GM12892 (cell line): ENCODE measurements at regions not wholly inside any gene's neighbourhood (a gene's known extent, or its start where the extent isn't known, plus 50 kb on each side); places are given as distances from the start of the nearest gene placed in this dataset.
"Not testable (repeated sequence)": the region's sequence is repeated elsewhere in the genome, so short reads cannot be mapped to it uniquely, and the experiment has no call there.

Experiments used
- POLR2A ChIP-seq: IDR thresholded peaks from 2 replicates; pipeline ENCODE4 v1.6.1; 2011; ENCODE audit warnings: low read depth, low read length, control low read depth
- POLR2AphosphoS5 ChIP-seq: IDR thresholded peaks from 2 replicates; pipeline ENCODE4 v1.6.1; 2011; ENCODE audit warnings: low read depth, low read length, control low read depth
- TAF1 ChIP-seq: IDR thresholded peaks from 2 replicates; pipeline ENCODE4 v1.6.1; 2011; ENCODE audit warnings: low read depth, mild to moderate bottlenecking, control low read depth, low read length, borderline replicate concordance

DNA sequence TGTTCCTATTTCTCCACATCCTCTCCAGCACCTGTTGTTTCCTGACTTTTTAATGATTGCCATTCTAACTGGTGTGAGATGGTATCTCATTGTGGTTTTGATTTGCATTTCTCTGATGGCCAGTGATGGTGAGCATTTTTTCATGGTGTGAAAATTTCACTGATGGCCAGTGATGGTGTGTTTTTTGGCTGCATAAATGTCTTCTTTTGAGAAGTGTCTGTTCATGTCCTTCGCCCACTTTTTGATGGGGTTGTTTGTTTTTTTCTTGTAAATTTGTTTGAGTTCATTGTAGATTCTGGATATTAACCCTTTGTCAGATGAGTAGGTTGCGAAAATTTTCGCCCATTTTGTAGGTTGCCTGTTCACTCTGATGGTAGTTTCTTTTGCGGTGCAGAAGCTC lies 142.2 kb upstream of the ELL2 start:
- TF ChIP-seq POLR2A, TAF1, POLR2AphosphoS5: not testable (repeated sequence)
